Brain microvascular endothelial cell (primary cell): ENCODE measurements at regions not wholly inside any gene's neighbourhood (a gene's known extent, or its start where the extent isn't known, plus 50 kb on each side); places are given as distances from the start of the nearest gene placed in this dataset.

Experiments used
- DNase-seq: peaks from one replicate; pipeline ENCODE4 v3.0.0-alpha.2; 2020
- H3K27ac ChIP-seq: fragments of 250-450 bp; sonication (Bioruptor Pico); 2 replicates; pipeline ENCODE4 v1.5.1; 2020; ENCODE audit warnings: mild to moderate bottlenecking, moderate library complexity
- H3K27me3 ChIP-seq: fragments of 250-450 bp; sonication (Bioruptor Pico); replicated peaks from 2 replicates; pipeline ENCODE4 v1.5.1; 2020; ENCODE audit warnings: mild to moderate bottlenecking
- H3K36me3 ChIP-seq: fragments of 250-450 bp; sonication (Bioruptor Pico); replicated peaks from 2 replicates; pipeline ENCODE4 v1.5.1; 2020; ENCODE audit warnings: mild to moderate bottlenecking
- H3K4me3 ChIP-seq: 2 replicates; pipeline ENCODE4 v1.5.1; 2011; ENCODE audit warnings: low read depth, mild to moderate bottlenecking, control low read depth, low read length, moderate library complexity
- in situ Hi-C: cut with HindIII; loops from 2 replicates; pipeline ENCODE4 v1.10.0; 2017; ENCODE audit warnings: low sequenced_read_pairs, low pct_ligation_motif_present
- TF ChIP-seq, protein P1 (sequence below): IDR thresholded peaks from 2 replicates; pipeline ENCODE4 v1.5.1; 2011; ENCODE audit warnings: low read depth, mild to moderate bottlenecking, moderate library complexity, low read length, control low read depth, inconsistent platforms; ENCODE audit errors: missing control alignments

DNA sequence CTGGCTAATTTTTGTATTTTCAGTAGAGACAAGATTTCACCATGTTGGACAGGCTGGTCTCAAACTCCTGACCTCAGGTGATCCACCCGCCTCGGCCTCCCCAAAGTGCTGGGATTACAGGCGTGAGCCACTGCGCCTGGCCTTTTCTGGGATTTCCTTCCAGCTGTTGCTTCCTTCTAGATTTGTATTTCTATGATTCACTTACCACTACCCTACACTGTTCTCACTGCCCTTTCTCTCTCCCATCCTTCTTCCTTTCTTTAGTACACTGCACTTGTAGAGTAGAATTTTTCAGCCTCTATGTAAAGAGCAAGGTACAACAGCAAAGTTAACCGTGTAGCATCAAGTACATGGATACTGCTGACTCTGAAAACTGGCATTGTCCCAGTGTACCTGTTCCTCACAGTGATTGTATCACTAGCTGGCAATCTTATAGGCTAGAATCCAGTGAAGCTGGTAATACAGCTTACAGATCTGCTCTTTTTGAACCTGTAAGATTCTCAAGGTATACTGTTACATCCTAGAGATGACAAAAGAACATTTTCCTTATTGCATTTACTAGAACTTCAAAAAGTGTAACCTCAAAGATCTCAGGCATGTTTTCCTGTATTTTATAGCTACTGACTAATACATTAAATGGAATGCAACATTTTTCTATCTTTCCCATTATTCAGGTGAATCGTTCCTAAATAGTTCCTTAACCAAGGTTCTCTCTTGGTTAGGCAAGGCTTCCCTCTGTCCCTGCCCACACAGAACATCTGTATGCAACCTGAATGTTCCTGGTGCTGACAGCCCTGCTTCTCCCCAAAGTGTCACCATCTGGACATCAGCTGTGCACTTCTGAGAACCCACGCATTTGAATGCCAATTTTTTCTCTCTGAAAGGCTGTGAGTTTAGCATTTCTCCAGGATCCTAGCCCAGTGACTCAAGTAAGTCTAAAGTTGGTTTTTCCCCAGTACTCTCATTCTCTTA, 74.1 kb upstream of the RAP2B start:
- in situ Hi-C loops: no loop called here
- TF ChIP-seq, protein P1, sequence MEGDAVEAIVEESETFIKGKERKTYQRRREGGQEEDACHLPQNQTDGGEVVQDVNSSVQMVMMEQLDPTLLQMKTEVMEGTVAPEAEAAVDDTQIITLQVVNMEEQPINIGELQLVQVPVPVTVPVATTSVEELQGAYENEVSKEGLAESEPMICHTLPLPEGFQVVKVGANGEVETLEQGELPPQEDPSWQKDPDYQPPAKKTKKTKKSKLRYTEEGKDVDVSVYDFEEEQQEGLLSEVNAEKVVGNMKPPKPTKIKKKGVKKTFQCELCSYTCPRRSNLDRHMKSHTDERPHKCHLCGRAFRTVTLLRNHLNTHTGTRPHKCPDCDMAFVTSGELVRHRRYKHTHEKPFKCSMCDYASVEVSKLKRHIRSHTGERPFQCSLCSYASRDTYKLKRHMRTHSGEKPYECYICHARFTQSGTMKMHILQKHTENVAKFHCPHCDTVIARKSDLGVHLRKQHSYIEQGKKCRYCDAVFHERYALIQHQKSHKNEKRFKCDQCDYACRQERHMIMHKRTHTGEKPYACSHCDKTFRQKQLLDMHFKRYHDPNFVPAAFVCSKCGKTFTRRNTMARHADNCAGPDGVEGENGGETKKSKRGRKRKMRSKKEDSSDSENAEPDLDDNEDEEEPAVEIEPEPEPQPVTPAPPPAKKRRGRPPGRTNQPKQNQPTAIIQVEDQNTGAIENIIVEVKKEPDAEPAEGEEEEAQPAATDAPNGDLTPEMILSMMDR: no peak
- Histone ChIP-seq H3K4me3 (no peak overlapping the region), H3K27me3 (no peaks in the 10 kb centered on the region), H3K36me3 (no peaks in the 10 kb centered on the region), H3K27ac (no peak overlapping the region)
- DNase-seq: no peak

DNA sequence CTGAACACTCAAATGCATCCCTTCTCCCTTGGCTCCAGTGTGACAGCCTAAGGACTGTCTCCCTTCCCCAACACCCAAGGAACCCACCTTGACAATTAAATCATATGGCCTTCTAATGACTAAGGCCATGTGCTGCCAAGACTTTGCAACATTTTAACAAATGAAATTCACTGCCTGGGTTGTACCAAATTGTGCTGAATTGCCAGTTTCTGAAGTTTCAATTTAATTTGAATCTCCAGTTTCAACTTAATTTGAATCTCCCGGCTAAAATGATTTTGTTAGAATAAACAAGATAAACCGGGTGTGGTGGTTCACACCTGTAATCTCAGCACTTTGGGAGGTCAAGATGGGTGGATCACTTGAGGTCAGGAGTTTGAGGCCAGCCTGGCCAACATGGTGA, 72.4 kb upstream of the RAP2B start:
- no peaks in the 10 kb centered on the region for H3K27me3 ChIP-seq
- H3K27ac ChIP-seq: no peak overlapping the region
- in situ Hi-C loops: no loop called here
- TF ChIP-seq, protein P1: no peak
- H3K36me3 ChIP-seq: no peaks in the 10 kb centered on the region
- no peak overlapping the region for H3K4me3 ChIP-seq
- DNase-seq: no peak

DNA sequence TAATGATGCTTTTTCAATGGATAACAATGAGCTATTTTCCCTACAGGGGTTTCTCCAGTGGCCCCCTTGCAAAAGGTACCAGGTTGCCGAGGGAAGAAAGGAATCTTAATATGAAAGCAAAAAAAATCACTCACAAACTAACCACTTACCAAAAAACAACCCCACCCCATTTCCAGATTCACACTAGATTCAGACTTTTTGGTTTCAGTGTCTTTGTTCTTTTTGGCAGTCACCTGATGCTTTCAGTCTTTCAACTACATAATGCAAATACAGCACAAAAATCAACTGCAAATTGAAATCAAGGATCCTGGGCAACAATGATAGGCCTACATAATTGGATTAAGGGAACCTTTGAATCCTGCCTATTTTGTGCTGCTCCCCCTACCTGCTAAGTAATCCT, 71.1 kb upstream of the RAP2B start:
- DNase-seq: no peak
- H3K36me3 ChIP-seq: no peaks in the 10 kb centered on the region
- H3K27me3 ChIP-seq: no peaks in the 10 kb centered on the region
- H3K27ac ChIP-seq: no peak overlapping the region
- TF ChIP-seq, protein P1: no peak
- in situ Hi-C loops: no loop called here
- H3K4me3 ChIP-seq: no peak overlapping the region

DNA sequence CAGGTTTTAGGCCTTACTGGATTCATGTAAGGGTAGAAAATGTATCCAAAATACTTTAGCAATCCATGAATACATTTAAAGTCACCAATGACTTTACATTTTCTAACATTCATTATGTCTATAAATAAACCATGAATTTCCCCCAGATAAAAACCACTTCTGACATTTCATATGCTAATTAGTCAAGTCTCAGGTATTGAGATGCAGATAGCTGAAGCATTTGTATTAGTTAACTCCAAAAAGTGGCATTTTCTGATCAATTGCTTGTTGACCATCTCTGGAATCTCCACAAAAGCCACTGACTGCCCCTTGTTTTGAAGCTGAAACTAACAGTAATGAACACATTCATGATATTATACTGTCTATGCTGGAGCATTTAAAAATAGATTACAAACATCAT, 68.4 kb upstream of the RAP2B start:
- in situ Hi-C loops: no loop called here

DNA sequence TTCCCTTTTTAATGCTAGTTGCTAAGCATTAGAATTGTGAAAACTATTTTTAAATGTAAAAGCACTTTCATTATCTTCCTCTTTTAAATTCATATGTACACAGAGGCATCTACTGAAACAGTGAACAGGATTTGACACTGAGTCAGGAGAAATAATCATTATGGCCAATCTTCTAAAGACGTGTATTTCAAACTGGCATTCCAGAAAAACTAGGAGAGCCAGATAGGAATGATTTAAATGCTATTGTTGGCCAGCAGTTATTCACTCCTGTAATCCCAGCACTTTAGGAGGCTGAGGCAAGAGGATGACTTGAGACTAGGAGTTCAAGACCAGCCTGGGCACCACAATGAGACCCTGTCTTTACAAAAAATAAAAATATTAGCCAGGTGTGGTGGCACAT, 67.6 kb upstream of the RAP2B start:
- TF ChIP-seq, protein P1: no peak
- in situ Hi-C loops: no loop called here
- Histone ChIP-seq H3K4me3 (no peak overlapping the region), H3K27me3 (no peaks in the 10 kb centered on the region), H3K27ac (no peak overlapping the region), H3K36me3 (no peaks in the 10 kb centered on the region)
- no peak for DNase-seq

More for the DNA sequence above, 68.4 kb upstream of the RAP2B start:
- Histone ChIP-seq H3K27ac (no peak overlapping the region), H3K4me3 (no peak overlapping the region), H3K27me3 (no peaks in the 10 kb centered on the region), H3K36me3 (no peaks in the 10 kb centered on the region)
- DNase-seq: no peak
- TF ChIP-seq, protein P1: no peak

DNA sequence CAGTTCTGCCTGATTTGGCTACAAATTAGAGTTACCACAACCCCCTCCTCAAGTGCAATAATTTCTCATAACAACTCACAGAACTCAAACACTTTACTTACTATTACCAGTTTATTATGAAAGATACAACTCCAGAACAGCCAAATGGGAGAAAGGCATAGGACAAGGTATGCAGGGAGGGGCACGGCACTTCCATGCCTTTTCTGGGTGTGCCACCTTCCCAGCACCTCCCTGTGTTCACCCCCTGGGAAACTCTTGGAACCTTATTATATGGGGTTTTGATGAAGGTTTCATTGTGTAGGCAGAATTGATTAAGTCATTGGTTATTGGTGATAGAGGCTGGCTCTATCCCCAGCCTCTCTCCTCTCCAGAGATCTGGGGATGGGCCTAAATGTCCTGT, 66.6 kb upstream of the RAP2B start:
- H3K4me3 ChIP-seq: no peak overlapping the region
- H3K27ac ChIP-seq: no peak overlapping the region
- H3K27me3 ChIP-seq: no peaks in the 10 kb centered on the region
- H3K36me3 ChIP-seq: no peaks in the 10 kb centered on the region
- in situ Hi-C loops: no loop called here
- no peak for DNase-seq
- TF ChIP-seq, protein P1: no peak
